GM12872 (cell line): ENCODE measurements at regions not wholly inside any gene's neighbourhood (a gene's known extent, or its start where the extent isn't known, plus 50 kb on each side); places are given as distances from the start of the nearest gene placed in this dataset.

Experiments
- CTCF ChIP-seq: IDR thresholded peaks from 3 replicates; pipeline ENCODE4 v1.5.1; 2011; ENCODE audit warnings: low read depth, mild to moderate bottlenecking, low read length, moderate library complexity; ENCODE audit not compliant: insufficient read depth

- peak; percentile 51; the same call in 1 of the 3 replicates for TF ChIP-seq CTCF
Measured at GRCh38 chr11:69950120-69950519, 128.0 kb upstream of the ANO1 start.

GRCh38 chr11:69950621-69951020 is 127.5 kb upstream of the ANO1 start:
- TF ChIP-seq CTCF = no peak

- no peak for TF ChIP-seq CTCF
Measured at GRCh38 chr11:69951821-69952220, 126.3 kb upstream of the ANO1 start.

GRCh38 chr11:69953356-69953755 is 124.8 kb upstream of the ANO1 start:
- no peak for TF ChIP-seq CTCF

- TF ChIP-seq CTCF = no peak
Measured at GRCh38 chr11:69954756-69955155, 123.4 kb upstream of the ANO1 start.

GRCh38 chr11:69956669-69957190 is 121.4 kb upstream of the ANO1 start:
- TF ChIP-seq CTCF = no peak

GRCh38 chr11:69957849-69958248 is 120.3 kb upstream of the ANO1 start:
- TF ChIP-seq CTCF = no peak
